ENCODE measurements at regions not wholly inside any gene's neighbourhood (a gene's known extent, or its start where the extent isn't known, plus 50 kb on each side); places are given as distances from the start of the nearest gene placed in this dataset.

DNA sequence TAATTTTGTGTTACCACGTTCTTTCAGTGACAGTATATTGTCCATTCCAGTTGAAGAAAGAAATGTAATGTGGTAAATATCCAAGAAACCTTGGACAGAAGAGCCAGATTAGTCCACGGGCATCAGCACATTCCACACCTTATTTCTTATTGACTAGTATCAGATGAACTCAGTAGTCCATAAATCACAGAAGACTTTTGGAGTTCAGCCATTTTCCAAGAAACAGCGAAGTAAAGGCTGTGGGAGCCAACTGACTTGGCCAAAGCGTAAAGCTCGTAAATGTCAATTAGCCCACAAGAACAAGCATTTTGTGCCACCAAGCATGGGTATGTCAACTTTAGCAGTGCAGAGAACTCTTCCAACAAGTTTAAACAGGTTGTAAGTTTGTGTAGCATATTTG is 60.2 kb upstream of the STARD4 start:
- no peak for DNase-seq

DNA sequence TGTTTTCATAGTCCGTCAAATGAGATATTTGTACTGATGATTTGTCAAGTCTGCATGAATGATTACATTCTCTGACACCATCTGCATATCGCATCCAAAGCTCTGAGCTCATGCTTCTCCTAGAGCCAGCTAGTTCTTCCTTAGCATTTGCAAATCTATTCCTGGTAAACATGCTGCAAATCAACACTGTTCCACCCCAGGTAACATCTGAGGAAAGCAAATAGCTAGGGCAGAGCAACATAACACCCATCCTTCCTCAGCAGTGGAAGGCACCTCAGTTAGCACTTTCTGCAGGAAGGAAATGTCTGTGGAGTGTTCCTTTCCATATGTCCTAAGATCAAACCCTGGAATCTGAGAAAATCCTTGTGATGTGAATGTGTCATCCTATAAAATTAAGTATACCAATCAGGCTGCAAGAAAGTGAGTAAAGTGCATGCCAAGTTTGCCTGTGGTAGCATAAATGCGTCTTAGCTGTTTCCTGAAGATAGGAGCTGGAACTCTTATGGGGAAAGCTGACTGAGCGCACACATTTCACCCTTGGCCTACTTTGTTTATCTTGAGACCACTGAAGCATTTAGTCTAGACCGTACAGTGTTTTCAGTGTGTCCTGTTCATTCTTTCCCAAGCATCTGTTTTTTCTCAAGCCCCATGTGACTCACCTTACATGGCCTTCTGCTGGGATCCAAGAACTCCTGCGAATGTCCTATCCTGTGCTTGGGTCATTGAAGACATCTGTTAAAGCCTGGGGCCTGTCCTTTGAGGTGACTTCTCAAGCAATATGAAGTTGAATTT is 50.9 kb upstream of the STARD4 start:
- DNase-seq, result no peak

DNA sequence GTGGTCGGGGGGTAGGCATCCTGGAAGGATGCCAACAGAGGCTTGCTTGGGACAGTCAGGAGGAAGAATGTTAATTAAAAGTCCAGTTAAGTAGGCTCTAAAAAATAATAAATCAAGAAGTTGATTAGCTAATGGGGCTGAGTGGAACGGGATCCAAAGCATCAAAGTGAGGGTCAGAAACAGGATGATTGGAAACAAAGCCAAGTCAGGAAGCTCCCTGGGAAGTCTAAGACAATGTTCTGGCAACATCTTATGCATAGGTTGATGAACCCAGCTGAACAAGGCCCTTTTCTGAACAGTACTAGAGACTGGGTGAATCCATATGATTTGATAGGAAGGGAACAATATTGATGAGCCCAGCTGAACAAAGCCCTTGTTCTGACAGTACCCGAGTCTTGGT is 50.2 kb upstream of the STARD4 start:
- no peak for DNase-seq
